Stimulated activated CD8-positive, alpha-beta memory T cell treated with anti-CD3 and anti-CD28 coated beads, Interleukin-15, amount 100 ng/mL, for 4 hours (primary cell): ENCODE measurements at regions not wholly inside any gene's neighbourhood (a gene's known extent, or its start where the extent isn't known, plus 50 kb on each side); places are given as distances from the start of the nearest gene placed in this dataset.
"Not testable (repeated sequence)": the region's sequence is repeated elsewhere in the genome, so short reads cannot be mapped to it uniquely, and the experiment has no call there.

ENCODE experiments used
- DNase-seq, 2 donors: peaks; one replicate each; pipeline ENCODE4 v3.0.0-alpha.2; 2020; ENCODE audit warnings: low read depth in 2 of 2

- no peak for DNase-seq
Observed at GRCh38 chr15:92705764-92706163, 50.2 kb upstream of the FAM174B start.

GRCh38 chr15:92706201-92706600 is 50.6 kb upstream of the FAM174B start:
- no peak for DNase-seq

GRCh38 chr15:92707880-92708551 is 52.4 kb upstream of the FAM174B start:
- DNase-seq, result no peak

- no peak for DNase-seq
Observed at GRCh38 chr15:92708635-92709034, 53.1 kb upstream of the FAM174B start.

- DNase-seq, result no peak
Observed at GRCh38 chr15:92709110-92709790, 53.7 kb upstream of the FAM174B start.

GRCh38 chr15:92711457-92711831 is 55.9 kb upstream of the FAM174B start:
- DNase-seq, result no peak

- no peak for DNase-seq
Observed at GRCh38 chr15:92714077-92714476, 58.5 kb upstream of the FAM174B start.

GRCh38 chr15:92714477-92715401 is 59.2 kb upstream of the FAM174B start:
- peak; percentile 41 to 54 for DNase-seq

GRCh38 chr15:92715758-92716157 is 60.2 kb upstream of the FAM174B start:
- no peak for DNase-seq

- DNase-seq, result no peak
Observed at GRCh38 chr15:92719021-92719420, 63.4 kb upstream of the FAM174B start.

- no peak for DNase-seq
Observed at GRCh38 chr15:92724144-92724543, 68.6 kb upstream of the FAM174B start.

GRCh38 chr15:92725171-92725570 is 69.6 kb upstream of the FAM174B start:
- no peak for DNase-seq

- no peak for DNase-seq
Observed at GRCh38 chr15:92728266-92728665, 72.7 kb upstream of the FAM174B start.

GRCh38 chr15:92733090-92733933 is 77.7 kb upstream of the FAM174B start:
- DNase-seq, result no peak

- no peak for DNase-seq
Observed at GRCh38 chr15:92733934-92734521, 78.5 kb upstream of the FAM174B start.

GRCh38 chr15:92739246-92739645 is 83.7 kb upstream of the FAM174B start:
- DNase-seq, result not testable (repeated sequence)

- no peak for DNase-seq
Observed at GRCh38 chr15:92745845-92746271, 90.3 kb upstream of the FAM174B start.

GRCh38 chr15:92747047-92747446 is 91.5 kb upstream of the FAM174B start:
- no peak for DNase-seq

GRCh38 chr15:92749216-92749615 is 93.6 kb upstream of the FAM174B start:
- no peak for DNase-seq

- DNase-seq, result no peak
Observed at GRCh38 chr15:92749946-92750345, 94.4 kb upstream of the FAM174B start.

- no peak for DNase-seq
Observed at GRCh38 chr15:92751528-92751927, 96.0 kb upstream of the FAM174B start.
